ENCODE measurements at regions not wholly inside any gene's neighbourhood (a gene's known extent, or its start where the extent isn't known, plus 50 kb on each side); places are given as distances from the start of the nearest gene placed in this dataset.

GRCh38 chr10:3897156-3897555, 112.1 kb upstream of the KLF6 start:
- TF ChIP-seq, protein P1, sequence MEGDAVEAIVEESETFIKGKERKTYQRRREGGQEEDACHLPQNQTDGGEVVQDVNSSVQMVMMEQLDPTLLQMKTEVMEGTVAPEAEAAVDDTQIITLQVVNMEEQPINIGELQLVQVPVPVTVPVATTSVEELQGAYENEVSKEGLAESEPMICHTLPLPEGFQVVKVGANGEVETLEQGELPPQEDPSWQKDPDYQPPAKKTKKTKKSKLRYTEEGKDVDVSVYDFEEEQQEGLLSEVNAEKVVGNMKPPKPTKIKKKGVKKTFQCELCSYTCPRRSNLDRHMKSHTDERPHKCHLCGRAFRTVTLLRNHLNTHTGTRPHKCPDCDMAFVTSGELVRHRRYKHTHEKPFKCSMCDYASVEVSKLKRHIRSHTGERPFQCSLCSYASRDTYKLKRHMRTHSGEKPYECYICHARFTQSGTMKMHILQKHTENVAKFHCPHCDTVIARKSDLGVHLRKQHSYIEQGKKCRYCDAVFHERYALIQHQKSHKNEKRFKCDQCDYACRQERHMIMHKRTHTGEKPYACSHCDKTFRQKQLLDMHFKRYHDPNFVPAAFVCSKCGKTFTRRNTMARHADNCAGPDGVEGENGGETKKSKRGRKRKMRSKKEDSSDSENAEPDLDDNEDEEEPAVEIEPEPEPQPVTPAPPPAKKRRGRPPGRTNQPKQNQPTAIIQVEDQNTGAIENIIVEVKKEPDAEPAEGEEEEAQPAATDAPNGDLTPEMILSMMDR (conservative IDR thresholded peaks at IDR 0.05; ENCODE audit: low read depth, low read length), result no peak
- H3K4me3 ChIP-seq (ENCODE audit: low read depth, low read length), result no peak overlapping the region
- DNase-seq (ENCODE audit: low read depth), result no peak

- no peak for DNase-seq (ENCODE audit: low read depth)
- no peak overlapping the region for H3K4me3 ChIP-seq (ENCODE audit: low read depth, low read length)
- TF ChIP-seq, protein P1 (conservative IDR thresholded peaks at IDR 0.05; ENCODE audit: low read depth, low read length), result no peak
These were observed 111.2 kb upstream of the KLF6 start for GRCh38 chr10:3896161-3896560.

DNA sequence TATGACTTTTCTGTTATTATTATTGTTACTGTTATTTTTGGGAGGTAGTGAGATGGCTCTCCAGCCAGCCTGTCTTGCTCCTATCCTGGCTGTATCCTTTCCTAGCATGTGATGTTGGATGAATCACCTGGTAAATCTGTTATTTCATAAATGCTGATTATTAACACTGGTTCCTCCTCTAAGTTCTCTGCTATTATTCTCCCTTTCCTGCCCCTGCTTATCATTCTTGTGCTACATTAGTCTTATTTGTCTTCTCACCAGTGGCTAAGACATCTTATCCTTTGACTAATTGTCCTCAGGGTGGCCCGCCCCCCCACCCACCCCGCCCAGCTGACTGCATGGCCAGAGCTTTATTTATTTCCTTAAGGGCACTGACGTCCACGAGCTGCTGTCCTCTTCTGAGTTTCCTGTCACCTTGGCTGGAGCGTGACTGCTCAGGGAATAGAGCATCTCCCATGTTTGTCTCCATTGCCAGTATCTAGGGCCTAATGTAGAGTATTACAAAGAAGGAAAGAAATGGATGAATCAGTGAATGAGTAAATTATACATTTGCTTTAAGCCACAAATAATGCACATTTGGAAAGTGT, 110.1 kb upstream of the KLF6 start:
- H3K4me3 ChIP-seq (ENCODE audit: low read depth, low read length), result no peak overlapping the region
- TF ChIP-seq, protein P1 (conservative IDR thresholded peaks at IDR 0.05; ENCODE audit: low read depth, low read length), result no peak
- no peak for DNase-seq (ENCODE audit: low read depth)

DNA sequence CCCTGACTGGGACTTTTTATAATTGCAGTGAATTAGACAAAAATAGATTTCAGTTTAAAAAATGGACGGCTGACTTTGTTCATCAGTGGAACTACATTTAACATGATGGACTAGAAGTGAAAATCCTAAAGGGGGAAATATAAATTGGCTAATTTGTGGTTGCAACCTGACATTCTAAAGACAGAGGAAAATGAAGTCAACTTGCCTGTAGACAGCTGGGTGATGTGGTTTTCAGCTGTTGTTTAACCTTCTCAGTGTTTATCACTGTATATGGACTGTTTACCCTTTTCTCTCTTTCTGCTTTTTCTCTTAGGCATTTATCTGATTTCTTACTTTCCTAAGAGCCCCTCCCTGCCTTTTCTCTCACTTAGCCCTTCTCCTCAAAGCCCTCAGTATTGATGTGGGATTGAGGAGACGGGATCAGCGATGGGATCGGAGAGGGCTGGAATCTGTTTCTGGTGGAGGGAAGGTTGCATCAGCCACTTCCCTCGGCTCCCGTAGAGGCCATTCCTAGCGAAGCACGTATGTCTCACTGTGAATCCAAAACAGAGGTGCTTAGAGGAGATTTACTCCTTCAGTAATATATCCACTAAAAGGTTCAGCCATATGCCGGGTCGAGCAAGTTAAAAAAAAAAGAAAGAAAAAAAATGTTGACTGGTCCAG, 109.0 kb upstream of the KLF6 start:
- no peak for DNase-seq (ENCODE audit: low read depth)
- TF ChIP-seq, protein P1 (conservative IDR thresholded peaks at IDR 0.05; ENCODE audit: low read depth, low read length), result no peak
- no peak overlapping the region for H3K4me3 ChIP-seq (ENCODE audit: low read depth, low read length)

GRCh38 chr10:3892440-3893425, 107.7 kb upstream of the KLF6 start:
- no peak for DNase-seq (ENCODE audit: low read depth)
- TF ChIP-seq, protein P1 (conservative IDR thresholded peaks at IDR 0.05; ENCODE audit: low read depth, low read length), result no peak
- no peak overlapping the region for H3K4me3 ChIP-seq (ENCODE audit: low read depth, low read length)

DNA sequence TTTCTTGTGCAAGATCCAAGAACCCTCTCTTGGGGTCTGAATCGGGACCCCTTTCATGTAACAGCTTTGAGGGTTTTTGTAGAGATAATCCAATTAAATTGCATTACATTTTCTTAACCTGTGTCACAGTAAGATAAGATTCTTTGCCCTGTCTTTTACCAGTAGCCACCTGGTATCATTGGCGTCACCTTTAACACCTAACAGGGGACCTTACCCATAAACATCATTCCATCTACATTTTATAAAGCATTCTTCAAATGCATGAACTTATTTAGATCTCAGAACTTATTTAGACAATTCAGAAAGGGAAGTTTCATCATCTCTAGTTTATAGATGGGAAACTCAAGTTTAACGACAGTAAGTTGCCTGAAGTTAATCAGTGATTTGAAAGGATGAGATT, 106.4 kb upstream of the KLF6 start:
- no peak for DNase-seq (ENCODE audit: low read depth)
- TF ChIP-seq, protein P1 (conservative IDR thresholded peaks at IDR 0.05; ENCODE audit: low read depth, low read length), result no peak
- no peak overlapping the region for H3K4me3 ChIP-seq (ENCODE audit: low read depth, low read length)
